Stimulated activated CD4-positive, alpha-beta T cell treated with anti-CD3 and anti-CD28 coated beads, Interleukin-4, amount 100 ng/mL, for 48 hours (primary cell): ENCODE measurements at regions not wholly inside any gene's neighbourhood (a gene's known extent, or its start where the extent isn't known, plus 50 kb on each side); places are given as distances from the start of the nearest gene placed in this dataset.
"Not testable (repeated sequence)": the region's sequence is repeated elsewhere in the genome, so short reads cannot be mapped to it uniquely, and the experiment has no call there.

Experiments used
- DNase-seq, 2 donors: peaks; one replicate each; pipeline ENCODE4 v3.0.0-alpha.2; 2020; ENCODE audit warnings: low read depth in 2 of 2

- no peak for DNase-seq
These were observed 162.8 kb downstream of the SMAD6 start for GRCh38 chr15:66864871-66865281.

GRCh38 chr15:66865622-66866611 is 163.9 kb downstream of the SMAD6 start:
- DNase-seq: no peak

DNA sequence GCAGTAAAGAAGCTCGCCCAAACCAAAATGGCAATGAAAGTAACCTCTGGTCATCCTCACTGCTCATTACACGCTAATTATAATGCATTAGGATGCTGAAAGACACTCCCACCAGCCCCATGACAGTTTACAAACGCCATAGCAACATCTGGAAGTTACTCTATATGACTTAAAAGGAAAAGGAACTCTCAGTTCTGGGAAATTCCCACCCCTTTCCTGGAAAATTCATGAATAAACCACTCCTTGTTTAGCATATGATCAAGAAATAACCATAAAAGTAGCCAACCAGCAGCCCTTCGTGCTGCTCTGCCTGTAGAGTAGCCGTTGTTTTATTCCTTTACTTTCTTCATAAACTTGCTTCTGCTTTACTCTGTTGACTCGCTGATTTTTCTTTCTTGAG is 164.6 kb downstream of the SMAD6 start:
- DNase-seq: no peak

- DNase-seq: no peak
These were observed 166.9 kb downstream of the SMAD6 start for GRCh38 chr15:66868918-66869317.

GRCh38 chr15:66870880-66871388 is 168.9 kb downstream of the SMAD6 start:
- no peak for DNase-seq

- no peak for DNase-seq
These were observed 170.4 kb downstream of the SMAD6 start for GRCh38 chr15:66872405-66872804.

DNA sequence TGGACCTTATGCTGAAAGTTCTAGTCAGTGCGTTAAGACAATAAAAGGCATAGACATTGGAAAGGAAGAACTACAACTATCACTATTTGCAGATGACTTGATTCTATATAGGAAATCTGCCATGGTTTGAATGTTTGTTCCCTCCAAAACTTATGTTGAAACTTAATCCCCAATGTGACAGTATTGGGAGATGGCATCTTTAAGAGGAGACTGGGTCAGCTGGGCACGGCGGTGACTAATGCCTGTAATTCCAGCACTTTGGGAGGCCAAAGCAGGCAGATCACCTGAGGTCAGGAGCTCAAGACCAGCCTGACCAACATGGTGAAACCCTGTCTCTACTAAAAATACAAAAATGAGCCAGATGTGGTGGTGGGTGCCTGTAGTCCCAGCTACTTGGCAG is 171.3 kb downstream of the SMAD6 start:
- not testable (repeated sequence) for DNase-seq

- no peak for DNase-seq
These were observed 171.8 kb downstream of the SMAD6 start for GRCh38 chr15:66873856-66874255.

GRCh38 chr15:66875588-66876420 is 173.8 kb downstream of the SMAD6 start:
- DNase-seq: no peak

DNA sequence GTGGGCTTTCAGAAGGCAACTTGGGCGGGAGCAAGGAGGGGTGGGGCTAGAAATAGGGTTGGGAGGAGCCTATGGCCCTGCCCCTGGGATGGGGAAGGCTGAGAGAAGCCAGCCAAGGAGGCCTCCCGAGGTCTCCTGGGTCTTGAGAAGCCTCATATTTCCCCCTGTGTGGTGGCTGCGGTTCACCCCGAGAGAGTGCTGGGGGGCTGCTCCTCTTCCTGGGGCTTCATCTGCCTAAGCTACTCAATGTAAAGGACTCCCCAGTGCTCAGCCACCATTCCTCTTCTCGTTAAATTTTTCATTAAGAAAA is 174.3 kb downstream of the SMAD6 start:
- no peak for DNase-seq

DNA sequence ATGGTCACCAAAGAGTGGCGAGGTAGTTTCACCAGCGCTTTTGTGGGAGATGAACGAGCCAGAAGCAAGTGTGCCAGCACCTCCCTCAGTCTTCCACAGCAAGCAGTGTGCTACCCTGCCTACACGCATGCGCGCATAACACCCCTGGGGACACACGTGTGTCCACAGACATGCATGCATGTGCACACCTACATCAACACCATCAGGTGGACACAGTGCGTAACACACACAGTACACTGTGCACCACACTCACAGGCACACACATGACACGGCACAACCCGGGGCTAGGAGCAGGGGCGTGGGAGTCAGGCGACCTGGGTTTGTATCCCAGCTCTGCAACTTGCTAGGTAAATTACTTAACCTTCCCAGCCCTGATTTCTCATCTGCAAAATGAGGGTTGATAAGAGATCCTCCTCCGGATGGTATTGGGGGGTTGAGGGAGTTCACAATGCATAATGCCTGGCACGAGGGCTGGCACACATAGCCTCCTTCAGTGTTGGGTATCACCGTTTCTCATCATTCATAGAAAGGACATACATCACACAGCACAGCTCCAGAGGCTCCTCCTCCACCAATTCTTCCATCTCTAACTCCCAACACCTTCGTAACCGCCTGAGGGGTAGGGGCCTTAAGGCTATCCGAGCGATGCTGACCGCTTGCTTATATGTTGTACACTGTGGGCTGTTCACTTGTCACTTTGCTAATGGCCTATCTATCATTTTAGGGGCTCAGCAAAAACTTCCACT is 174.9 kb downstream of the SMAD6 start:
- DNase-seq: no peak

- no peak for DNase-seq
These were observed 175.6 kb downstream of the SMAD6 start for GRCh38 chr15:66877477-66878271.

GRCh38 chr15:66878761-66879160 is 176.7 kb downstream of the SMAD6 start:
- no peak for DNase-seq

- DNase-seq: no peak
These were observed 177.7 kb downstream of the SMAD6 start for GRCh38 chr15:66879531-66880368.

GRCh38 chr15:66880380-66881155 is 178.5 kb downstream of the SMAD6 start:
- no peak for DNase-seq

- DNase-seq: no peak
These were observed 179.3 kb downstream of the SMAD6 start for GRCh38 chr15:66881173-66881905.

- no peak for DNase-seq
These were observed 180.4 kb downstream of the SMAD6 start for GRCh38 chr15:66882251-66883020.
